HuH-7 (cell line): ENCODE measurements at regions not wholly inside any gene's neighbourhood (a gene's known extent, or its start where the extent isn't known, plus 50 kb on each side); places are given as distances from the start of the nearest gene placed in this dataset.

Experiments
- DNase-seq: peaks from one replicate; pipeline ENCODE4 v3.0.0; 2011; ENCODE audit warnings: low spot score

DNA sequence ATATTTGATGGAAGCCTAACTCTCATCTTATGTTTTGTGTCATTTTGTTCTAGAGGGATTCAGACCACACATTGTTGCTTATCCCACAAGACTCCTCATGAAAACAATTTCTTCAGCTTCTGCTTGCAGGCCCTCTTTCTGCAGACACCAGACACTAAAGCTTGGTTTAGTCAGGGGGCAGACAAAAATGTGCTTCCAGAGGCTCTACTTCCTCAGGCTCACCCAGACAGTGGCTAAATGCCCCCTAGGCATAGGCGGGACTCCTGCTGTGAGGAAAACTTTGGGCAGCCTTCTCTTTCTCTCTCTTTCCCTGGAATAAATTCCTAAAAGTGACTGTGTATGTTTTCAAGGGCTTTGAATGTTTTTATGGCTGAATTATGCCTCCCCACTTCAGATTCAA is 435.4 kb upstream of the ATP11B start:
- DNase-seq = no peak

DNA sequence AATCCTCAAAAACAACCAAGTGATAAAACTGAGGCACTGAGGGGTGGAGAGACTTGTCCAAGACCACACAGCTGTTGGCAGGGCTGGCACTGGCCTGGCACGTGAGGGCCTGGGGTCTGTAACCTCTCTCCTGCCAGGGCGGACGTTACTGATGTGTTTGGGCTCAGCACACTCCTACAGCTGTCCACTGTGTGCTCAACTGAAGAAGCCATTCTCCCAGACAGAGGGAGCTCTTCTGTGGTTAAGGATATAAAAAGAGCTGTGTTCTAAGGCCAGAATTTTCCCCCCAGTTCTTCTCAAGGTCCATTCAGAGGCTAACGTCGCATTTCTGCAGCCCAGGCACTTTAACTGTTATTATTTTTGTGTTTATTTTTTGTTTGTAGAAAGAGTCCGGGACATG is 429.0 kb upstream of the ATP11B start:
- DNase-seq = peak; percentile 7

DNA sequence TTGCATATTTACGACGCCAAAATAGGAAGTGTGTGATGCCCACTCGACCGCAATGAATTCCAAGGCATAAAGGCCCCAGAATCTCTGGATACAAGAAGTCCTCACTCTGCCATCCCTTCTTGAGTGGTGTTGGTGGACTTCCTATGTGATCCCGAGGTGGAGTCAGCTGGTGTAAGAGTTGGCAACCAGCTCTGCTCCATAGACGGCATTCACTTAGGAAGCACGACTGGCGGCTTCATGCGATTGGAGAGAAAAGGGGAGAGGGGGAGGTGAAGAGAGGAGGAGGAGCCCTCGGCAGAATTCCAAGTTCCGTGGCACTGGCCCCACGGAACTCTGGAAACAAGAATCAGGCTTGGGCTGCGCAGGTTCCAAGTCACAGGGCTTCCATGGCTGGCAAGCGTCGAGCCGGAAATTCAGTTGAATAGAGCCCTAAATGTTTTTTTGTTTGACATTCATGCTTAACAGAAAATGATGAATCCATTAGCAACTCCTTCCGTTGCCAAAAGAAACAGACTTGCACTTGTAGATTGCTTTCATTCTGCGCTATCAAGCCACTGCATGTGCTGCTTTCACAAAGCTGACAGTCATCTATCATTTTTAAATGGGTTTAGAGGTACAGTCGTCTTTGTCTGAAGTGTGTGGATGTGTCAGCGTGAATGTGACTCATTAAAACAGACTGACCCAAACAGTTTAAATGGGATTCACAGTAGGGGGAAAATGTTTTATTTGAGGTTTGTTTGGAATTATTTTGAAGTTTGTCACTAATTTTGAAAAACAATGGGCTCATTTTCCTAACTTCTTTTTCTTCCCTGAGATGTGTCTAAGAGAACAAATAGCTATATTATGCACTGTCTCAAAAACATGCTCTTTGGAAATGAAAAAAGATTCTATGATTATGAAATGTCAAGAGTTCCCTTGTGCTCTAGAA is 428.3 kb upstream of the ATP11B start:
- DNase-seq = no peak

DNA sequence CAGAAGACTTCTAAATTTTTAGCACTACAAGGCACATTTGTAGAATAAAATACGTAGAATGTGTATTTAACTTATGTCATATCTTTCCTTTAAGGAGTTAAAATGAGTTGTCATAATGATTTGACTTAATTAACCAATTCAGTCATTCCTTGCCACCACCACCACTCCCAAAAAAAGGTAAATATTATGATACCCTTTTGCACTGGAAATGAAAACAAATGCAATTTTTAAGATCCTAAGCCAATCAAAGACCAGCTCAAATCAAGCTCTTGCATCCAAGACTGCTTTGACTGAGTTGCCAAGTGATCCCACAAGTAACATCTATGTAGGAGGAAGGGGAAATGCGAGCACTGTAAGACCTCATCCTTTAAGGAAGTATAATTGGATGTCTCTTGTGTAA is 426.6 kb upstream of the ATP11B start:
- DNase-seq = no peak

DNA sequence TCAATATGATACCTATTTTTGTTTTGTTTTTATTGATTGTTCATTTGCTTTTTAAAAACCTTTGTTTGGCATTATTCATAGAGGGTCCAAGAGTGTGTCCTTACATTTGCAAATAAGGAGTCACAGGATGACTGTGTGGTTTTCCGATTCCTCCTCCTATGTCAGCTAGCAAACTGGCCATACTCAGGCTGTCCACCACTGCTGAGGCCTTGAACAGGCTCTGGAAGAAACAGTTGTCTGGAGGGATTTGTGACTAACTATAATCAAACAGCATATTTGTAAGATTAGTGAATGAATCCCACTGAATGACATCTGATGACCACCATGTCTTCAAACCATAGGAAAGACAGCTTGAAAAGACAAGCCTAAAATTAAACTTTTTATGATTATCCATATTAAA is 423.4 kb upstream of the ATP11B start:
- DNase-seq = no peak

DNA sequence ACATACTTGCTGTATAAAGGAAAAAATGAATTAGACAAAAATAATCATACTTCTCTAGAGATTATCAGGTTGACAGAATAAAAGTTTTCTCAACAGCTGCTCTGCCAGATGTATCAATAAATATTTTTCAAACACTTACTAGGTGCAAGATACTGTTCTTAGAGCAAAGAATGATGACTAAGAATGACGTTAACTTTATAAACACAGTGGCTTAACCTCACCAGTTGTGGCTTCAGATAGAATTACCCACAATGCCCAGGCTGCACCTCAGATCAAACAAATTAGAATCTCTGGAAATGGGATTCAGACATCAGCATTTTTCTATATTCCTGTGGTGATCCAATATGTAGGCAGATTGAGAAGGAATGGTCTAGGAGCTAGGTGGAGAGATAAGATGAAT is 422.4 kb upstream of the ATP11B start:
- no peak for DNase-seq

DNA sequence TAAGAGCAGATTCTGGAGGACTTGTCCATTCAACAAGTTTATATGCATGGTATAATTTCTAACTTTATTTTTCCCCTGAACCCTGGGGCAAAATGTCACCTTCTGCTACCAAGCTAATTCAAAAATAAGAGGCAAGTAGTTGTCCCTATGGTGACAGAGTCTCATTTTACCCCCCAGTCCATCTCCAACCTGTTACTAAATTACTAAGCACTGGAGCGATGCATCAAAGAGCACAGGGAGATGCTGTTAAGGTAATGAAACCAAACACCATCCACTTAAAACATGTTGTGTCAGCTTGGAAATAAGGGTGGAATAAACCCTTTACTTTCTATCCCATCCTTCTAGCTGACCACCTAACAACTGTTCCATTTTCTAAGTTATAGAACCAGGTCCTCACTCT is 417.4 kb upstream of the ATP11B start:
- DNase-seq = no peak

DNA sequence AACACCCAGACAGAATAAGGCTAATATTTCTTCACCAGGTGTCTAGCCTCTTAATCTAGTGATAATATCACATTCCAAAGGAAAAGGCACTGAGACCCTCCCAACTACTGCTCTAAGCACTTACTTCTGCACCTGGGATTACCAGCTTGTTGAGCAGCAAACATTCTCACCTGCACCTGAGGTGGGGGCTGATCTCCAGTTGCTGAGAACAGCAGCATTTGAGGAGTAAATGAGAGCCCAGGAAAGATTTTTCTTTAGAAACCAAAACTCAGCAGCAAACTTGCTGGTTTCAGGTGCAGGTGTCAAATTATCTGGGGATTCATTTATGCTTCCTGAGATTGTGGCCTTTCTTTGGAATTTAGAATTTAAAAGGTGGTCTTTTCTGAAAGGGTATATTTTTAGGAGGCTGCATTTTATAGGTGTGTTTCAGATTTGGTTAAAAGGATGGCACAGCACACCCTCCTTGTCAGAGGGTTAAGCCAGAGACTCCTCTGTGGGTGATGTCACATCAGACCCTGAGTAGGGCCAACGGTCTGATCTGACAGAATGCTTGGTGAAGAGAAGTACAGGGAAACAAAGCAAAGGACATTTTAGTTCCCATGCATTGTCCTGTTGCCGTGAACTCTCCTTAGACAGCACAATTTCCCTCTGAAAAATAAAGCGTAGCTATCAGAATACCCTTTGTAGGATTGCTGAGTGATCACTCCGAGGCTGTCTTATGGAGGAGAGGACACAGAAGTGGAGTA is 411.0 kb upstream of the ATP11B start:
- DNase-seq = no peak

DNA sequence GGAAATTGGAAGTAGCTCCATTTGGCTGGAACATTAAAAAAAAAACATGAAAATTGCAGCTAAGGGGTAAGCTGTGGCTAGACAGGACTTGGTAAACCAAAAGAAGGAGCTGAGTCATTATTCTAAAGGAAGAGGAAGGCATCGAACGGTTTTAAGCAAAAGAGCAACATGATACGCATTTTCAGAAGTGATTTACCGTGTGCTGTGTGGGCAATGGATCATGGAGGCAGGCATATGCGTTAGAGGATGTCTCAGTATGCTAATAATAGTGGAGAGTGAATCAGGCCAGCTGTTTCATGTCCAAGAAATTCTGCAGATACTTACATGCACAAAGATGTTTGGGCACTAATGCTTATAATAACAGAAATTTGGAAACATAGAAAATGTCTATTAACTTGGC is 409.1 kb upstream of the ATP11B start:
- no peak for DNase-seq

DNA sequence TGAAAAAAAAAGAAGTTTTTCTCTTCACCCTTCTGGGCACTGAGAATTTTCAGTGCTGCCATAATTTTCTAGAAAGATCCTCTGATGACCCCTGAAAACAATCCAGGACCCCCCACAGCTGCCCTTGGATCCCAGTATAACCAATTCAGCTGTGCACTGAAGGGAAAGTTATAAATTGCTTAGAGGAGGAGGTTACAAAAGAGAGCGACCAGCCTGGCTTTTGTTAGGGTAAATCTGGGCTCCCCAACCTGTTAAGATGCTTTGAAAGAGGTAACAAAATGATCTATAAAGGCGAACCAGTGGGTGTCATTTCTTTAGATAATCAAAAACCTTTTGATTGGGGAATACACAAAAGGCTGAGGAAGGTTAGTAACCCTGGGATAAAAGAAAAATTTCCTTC is 407.9 kb upstream of the ATP11B start:
- DNase-seq = no peak

DNA sequence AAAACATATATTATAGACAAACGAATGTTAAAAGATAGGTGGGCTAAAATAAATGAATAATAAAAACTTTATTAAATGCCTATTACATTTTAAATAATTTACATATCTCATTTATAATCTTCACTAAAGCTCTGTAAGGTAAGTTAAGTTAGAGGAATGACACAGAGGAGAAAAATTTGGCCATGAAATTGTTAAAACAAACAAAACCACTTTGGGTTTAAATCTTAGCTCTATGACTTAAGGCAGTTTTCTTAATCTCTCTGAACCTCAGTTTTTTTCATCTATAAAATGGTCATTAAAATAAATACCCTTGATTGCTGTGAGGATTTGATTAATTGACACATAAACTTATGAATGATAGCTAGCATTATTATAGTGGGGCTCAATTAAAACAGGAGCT is 404.8 kb upstream of the ATP11B start:
- DNase-seq = no peak

DNA sequence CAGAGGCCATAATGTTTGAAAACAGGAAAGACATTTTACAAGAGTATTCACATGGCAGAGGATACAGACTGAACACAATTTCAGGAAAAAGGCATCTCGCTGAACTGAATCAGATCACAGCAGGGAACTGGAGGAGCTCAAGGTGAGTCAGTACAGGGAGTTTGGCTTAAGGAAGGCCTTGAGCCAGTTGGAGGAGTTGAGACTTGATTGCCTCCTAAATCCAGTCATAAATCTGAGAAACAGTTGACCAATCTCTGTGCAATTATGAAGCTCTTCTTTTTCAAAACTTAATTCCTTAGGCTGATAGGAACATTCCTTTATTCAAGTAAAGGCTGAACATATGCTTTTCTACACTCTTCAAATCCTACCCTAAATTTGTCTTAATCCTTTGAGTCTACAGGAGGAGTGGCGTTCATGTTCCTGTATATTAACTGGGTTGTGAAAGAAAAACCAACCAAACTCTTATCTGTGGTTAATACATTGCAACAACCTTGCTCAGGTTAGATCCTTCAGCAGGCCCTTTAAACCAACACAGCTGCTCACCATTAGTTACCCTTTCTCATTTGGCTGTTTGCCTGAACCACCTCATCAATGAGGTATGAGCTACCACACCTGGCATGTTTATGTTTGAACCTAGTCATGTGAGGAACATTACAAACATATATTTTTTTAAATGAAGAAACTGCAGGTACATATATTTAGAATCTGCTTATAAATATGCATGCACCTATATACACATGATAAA is 404.1 kb upstream of the ATP11B start:
- DNase-seq = peak; percentile 4

DNA sequence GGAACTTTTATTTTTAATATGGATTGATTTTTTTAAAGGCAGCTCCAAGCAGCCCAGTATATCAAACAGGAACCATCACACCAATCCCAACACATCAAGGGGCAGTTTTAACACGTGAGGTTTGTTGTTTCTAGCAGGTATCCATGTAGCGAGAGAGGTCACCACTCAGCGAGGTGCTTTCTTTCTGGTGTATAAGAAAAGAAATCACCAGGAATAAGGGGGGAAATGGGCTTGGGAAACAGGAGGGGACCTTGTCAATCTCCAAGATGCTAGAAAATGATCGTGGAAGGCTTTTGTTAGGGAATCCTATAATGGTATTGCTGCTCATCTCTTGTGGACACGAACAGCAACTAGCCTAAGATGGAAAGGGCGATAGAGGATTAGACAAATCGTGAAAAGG is 402.9 kb upstream of the ATP11B start:
- DNase-seq = no peak

DNA sequence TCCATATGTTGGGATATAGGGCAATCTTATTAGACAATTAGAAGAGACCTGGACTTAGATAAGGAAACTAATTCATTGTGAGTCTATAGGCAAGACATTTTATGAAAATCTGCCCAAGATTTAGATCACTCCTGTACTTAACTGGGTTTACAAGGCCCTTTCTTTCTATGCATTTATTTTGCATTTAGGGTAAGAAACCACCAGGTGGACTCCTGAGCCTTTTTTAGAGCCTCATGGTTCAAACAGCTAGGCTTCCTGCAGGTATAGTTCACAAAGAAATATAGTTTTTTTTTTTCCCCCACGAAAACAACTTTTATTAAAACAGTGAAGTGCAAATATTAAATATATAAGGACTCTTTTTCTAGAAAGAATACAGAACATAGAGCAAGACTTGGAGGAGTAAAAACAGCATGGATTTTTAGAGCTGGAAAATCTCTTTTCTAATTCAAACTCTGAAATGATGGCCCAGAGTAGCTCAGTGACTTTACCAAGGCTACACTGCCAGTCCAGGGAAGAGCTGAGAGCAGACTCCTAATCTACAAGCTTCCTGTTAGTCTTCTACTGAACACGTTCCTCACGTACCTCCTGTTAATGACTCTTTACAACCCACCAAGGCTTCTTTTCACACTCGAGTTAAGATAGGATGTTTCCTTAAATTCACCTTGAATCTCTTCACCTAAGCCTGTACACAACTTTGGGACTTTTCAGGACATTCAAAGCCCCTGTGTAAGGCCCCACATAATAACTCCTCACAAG is 400.9 kb upstream of the ATP11B start:
- DNase-seq = peak; percentile 8

DNA sequence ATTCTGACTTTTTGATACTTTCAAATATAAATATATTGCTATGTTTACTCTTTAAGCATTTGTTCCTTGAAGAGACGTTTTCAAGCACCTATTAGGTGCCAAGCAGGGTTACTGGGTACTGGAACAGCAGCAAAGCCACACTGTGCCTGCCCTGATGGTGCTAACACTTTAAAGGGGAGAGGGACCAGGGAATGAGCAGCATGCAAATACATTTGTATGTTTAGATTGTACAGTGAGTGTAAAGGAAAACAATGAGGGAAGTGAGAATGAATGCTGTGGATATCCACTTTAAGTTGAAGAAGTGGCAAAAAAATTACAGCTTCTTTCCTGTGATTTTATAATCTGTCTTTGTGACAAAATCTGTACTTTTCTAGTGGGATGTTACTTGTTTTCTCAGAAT is 400.2 kb upstream of the ATP11B start:
- no peak for DNase-seq

DNA sequence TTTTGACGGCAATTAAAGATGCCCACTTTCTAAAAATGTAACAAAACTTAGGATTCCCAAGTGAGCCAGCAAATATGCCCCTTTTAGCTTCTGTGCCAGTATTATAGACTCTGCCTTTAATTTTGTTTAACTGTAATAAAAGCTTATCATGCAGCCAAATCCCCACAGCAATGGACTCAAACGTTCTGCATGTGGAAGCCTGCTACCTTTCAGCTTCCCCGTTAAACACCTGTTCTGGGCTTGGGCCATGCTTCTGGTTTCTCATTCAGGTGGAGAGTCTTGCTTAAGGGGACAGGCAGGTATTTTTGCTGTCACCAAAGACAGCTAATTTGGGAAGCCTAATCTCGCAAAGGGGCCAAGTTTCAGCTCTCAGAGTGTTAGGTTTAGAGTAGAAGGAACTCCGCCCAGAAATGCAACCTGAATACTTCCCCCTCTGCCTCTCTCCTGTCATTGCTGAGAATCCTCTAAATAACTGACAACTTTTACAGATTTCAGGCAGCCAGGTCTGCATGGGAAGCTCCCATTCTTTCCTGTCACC is 399.4 kb upstream of the ATP11B start:
- DNase-seq = no peak

DNA sequence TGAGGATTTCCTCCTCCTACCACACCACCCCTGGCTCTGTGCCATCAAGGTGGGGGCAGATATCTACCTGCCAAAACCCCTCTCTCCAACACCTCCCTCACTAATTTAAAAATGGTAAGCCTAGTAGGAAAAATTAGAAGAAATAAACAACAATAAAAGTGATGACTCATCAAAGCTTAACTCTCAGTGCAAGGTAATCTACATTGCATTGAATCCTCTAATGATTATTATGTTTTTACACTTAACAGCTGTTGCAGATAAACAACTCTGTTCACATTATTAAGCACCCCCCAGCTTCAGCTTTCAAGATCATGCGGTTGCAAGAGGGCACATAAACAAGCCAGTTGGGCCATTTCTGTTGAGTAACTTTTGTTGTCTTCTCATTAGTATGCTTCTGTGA is 396.1 kb upstream of the ATP11B start:
- DNase-seq = no peak

DNA sequence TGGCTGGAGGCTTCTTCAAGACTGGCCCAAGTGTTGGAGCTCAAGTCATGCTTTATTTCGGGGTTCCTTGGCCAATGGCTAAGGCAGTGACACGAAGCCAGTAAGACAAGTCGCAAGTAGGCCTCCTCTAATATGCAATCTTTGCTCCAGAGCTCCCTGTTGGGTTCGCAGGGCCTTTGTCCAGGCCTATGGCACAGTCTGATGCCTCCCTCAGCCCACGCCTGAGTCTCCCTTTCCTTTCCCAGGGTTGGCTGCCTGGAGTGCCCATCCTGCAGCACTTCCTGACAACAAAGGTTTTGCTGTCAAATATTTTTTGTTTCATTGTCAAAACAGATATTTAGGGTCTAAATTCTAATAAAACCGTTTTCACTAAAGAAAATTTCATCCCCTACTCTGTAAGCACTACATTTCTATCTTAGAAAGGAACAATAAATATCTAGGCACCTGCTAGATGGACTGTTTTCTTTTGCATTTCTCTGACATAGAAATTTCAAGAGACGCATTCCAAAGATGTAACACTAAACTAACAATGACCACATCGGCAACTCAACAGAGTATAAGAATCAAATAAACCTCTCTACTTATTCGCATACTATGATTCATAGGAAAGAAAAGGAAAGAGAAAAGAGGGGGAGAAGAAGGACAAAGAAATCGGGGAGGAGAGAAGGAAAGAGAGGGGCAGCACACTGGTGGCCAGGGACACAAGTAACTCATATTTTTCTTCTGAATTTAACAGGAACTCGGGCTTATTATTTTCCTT is 393.1 kb upstream of the ATP11B start:
- no peak for DNase-seq

DNA sequence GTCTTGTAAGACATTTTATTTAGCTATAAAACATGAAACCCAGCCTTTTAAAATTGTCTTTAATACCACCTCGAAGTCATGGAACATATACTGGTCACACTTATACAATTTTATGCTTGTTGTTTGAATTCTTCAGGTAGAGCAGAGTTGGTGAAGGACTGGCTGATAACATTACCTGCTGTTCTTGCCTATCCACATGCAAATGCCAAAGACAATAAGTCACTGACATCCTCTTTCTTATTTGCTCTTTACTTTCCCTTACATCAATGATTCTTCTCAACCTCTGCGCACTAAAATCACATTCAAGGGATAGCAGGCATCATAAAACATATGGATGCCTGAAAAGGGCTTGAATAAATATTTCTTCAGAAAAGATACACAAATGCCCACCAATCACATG is 392.5 kb upstream of the ATP11B start:
- no peak for DNase-seq

DNA sequence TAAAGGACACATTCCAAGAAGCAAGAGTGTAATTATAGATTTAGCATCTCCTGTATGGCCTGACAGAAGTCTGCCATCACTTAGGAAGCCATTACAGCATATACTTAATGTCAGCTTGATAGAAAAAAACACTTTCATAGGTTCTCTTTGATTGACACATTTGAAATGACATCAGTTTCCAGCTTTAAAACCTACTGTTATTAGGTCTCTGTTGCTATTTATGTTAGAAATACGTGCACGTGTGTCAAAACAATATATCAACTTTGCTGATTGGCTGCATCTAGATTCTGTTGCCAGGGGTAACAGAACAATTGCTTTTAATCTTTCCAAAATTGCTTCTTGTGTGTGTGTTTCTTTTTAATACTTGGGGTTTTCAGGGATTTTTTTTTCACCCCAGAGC is 389.3 kb upstream of the ATP11B start:
- no peak for DNase-seq

DNA sequence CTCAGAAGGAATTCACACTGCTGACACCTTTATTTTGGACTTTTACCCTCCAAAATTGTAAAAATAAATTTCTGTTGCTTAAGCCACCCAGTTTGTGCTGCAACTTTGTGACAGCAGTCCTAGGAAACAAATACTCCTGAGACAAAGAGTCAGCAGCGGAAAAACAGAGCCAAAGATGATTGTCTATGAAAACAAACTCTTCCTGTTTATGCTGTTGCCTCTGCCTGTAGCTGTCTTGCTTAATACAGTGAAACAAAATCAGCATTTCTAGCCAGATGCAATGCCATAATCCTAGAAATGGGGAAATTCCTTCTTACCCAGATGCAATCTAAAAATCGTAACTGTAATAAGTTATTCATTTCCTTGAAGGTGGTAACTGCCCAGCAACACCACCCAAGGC is 387.5 kb upstream of the ATP11B start:
- DNase-seq = no peak
